GM10248 (cell line): ENCODE measurements at regions not wholly inside any gene's neighbourhood (a gene's known extent, or its start where the extent isn't known, plus 50 kb on each side); places are given as distances from the start of the nearest gene placed in this dataset.
A peak's percentile ranks its signal among the peaks of the same experiment; 100 is the strongest.

Experiments
- CTCF ChIA-PET: fragments of 300-600 bp; sonication (Branson Sonifier 250); formaldehyde crosslinking; extraction: SDS; loops from one replicate; lab custom pipeline; 2021; ENCODE audit warnings: antibody characterized with exemption; lab: Yijun Ruan, JAX
- POLR2A ChIA-PET: fragments of 350-650 bp; sonication (Branson Sonifier 250); formaldehyde crosslinking; extraction: SDS; loops from one replicate; lab custom pipeline; 2020; ENCODE audit warnings: antibody characterized with exemption; lab: Yijun Ruan, JAX
- DNase-seq: peaks from one replicate; pipeline ENCODE4 v3.0.0; 2012; ENCODE audit errors: extremely low spot score
- TF ChIP-seq, protein P1 (sequence below): IDR thresholded peaks from 2 replicates; pipeline ENCODE4 v1.5.1; 2012; ENCODE audit warnings: mild to moderate bottlenecking, low read depth; ENCODE audit errors: extremely low read depth, missing control alignments, control extremely low read depth

DNA sequence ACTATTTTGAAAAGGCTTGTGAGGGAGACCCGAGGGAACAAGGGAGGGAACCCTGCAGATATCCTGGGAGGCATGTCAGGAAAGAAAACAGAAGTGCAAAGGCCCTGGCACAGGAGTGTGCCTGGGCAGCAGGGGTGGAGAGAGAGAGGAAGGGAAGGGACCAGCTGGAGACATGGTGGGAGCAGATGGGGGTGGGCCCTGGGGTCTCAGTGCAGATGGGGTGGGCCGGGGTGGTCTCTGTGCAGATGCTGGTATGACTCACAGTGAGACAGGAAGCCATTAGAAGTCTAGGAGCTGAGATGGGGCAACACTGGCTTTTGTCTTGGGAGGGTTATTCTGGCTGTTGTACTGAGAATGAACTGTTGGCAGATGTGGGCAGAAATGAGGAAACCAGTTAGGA, 363.6 kb upstream of the C1orf174 start:
- POLR2A ChIA-PET, result no interaction called here
- CTCF ChIA-PET, result no interaction called here
- TF ChIP-seq, protein P1, sequence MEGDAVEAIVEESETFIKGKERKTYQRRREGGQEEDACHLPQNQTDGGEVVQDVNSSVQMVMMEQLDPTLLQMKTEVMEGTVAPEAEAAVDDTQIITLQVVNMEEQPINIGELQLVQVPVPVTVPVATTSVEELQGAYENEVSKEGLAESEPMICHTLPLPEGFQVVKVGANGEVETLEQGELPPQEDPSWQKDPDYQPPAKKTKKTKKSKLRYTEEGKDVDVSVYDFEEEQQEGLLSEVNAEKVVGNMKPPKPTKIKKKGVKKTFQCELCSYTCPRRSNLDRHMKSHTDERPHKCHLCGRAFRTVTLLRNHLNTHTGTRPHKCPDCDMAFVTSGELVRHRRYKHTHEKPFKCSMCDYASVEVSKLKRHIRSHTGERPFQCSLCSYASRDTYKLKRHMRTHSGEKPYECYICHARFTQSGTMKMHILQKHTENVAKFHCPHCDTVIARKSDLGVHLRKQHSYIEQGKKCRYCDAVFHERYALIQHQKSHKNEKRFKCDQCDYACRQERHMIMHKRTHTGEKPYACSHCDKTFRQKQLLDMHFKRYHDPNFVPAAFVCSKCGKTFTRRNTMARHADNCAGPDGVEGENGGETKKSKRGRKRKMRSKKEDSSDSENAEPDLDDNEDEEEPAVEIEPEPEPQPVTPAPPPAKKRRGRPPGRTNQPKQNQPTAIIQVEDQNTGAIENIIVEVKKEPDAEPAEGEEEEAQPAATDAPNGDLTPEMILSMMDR, result no peak
- no peak for DNase-seq

DNA sequence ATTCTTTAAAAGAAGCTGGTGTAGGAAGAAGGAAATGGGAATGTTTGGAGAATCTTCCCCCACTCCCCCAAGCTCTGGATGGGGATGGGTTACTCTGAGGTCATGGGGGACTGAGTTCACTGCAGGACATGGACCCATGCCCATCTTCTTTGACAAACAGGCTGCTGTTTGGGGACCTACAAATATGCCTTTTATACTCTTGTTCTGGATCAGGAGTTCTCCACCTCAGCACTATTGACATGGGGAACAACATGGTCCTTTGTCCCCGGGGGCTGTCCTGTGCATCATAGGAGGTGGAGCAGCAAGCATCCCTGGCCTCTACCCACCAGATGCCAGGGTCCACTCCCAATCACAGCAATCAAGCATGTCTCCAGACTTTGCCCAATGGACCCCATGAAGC, 365.8 kb upstream of the C1orf174 start:
- DNase-seq, result no peak
- ChIA-PET CTCF (no interaction called here), POLR2A (no interaction called here)
- TF ChIP-seq, protein P1, result no peak

DNA sequence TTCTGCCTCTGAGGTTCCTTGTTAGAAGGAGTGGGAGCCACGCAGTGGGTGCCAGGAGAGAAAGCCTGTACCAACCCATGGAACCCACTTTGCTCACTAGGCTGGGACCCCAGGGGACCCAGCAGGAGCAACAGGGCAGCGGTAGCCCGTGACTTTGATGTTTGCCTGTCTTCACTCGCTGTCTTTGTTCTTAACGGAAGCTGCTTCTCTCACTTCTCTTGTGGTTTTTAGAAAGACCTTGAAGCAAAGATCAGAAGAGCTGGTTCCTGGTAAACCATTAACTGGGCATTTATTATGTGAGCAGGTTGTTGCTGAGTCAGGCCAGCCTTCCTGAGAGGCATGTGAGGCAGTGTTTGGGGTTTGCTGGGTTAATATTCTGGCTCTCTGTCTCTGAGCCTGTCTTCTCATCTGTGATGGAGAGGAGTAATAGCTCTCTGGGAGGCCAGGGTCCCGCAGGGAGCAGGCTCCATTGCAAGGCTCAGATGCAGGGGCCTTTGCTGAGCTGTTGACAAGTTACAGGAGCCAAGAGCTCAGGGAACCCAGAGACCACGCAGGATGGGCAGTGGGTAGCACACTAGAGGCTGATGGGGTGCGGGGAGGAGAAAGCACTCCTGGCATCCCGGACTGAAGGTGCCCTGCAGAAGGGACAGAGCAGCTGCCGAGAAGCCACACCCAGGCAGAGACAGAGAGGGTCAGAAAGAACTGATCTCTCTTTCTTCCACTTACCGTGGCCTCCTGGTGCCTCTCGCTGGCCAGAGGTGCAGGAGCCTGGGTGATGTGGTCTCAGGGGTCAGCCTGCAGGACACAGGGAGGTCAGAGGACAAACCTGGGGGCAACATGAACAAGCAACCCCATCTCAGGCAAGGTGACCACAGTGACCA, 367.5 kb upstream of the C1orf174 start:
- TF ChIP-seq, protein P1, result no peak
- ChIA-PET POLR2A (no interaction called here), CTCF (no interaction called here)
- DNase-seq, result peak; percentile 47

DNA sequence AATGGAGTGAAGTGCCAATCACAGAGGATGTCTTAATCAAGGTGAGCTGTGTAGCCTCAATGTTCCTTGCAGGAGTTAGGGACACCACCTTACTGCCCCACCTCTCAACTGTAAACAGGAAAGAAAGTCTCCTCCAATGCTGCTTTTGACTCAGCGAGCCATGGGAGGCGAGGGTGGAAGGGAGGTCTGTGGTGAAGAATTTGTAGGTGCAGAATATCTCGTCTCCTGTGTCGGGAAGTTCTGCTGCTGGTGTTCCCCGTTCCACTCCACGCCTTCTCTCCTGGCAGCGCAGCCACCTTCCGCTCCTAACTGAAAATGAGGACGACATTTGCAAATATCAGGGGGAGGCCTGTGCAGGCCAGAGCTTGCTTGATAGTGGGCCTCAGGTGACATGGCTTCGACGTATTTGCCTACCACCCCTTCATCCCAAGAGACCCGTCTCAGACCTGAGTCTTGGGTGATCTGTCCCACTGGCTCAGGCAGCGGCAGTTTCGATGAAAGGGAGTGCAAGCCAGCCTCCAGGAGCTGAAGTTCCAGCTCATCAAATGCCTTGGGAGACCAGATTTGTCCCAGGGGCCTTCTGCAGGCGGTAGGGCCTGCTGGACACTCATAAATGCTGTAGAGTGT, 368.3 kb upstream of the C1orf174 start:
- CTCF ChIA-PET, result no interaction called here
- POLR2A ChIA-PET, result no interaction called here
- TF ChIP-seq, protein P1, result no peak
- no peak for DNase-seq

DNA sequence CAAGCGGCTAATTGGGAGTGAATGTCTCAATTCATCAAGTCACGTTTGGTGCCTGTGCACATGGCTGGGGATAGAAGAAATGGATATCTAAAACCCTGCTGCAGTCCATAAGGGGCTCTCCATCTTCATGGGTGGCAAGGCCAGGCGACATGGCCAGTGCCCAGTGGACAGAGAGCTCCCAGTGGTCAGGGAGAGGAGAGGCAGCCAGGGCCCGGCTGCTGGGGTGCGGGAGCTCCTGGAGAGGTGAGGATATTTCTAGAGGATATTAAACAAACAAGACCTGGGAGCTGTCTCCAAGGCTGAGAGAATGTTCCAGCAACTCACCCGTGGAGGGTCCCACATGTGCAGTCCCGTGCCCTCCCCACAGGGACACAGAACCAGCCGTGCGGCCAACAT, 368.8 kb upstream of the C1orf174 start:
- CTCF ChIA-PET, result no interaction called here
- DNase-seq, result no peak
- TF ChIP-seq, protein P1, result no peak
- POLR2A ChIA-PET, result no interaction called here

DNA sequence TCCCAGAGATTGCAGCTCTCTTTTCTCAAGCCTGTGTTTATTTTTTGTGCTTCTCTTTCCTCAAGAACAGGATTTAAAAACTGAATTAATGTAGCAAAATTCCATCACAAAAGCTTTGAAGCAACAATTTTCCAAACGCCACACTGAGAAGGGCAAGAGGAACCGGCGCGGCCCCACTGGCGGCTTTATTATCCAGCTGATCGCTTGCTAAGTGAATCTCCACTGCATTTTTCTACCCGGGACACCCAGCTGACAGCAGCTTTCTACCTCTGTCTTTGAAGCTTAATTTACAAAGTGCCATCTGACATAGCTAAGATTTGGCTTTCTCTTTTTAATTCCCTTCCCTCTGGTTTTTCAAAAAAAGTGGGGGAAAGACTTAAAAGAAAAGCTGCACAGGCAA, 369.3 kb upstream of the C1orf174 start:
- CTCF ChIA-PET, result no interaction called here

More for the DNA sequence above, 369.3 kb upstream of the C1orf174 start:
- TF ChIP-seq, protein P1, result no peak
- POLR2A ChIA-PET, result no interaction called here
- no peak for DNase-seq
